ENCODE measurements at regions not wholly inside any gene's neighbourhood (a gene's known extent, or its start where the extent isn't known, plus 50 kb on each side); places are given as distances from the start of the nearest gene placed in this dataset.

- TF ChIP-seq POLR2AphosphoS5 (IDR thresholded peaks at IDR 0.05; ENCODE audit: low read depth, low read length) (no peak), TAF1 (IDR thresholded peaks at IDR 0.05; ENCODE audit: borderline replicate concordance, insufficient read depth, low read length) (no peak), REST (IDR thresholded peaks at IDR 0.05; ENCODE audit: insufficient read depth in 1 of 2, low read depth in 2 of 2, low read length in 2 of 2) (no peak)
Measured at GRCh38 chrX:9388450-9388849, 76.4 kb upstream of the TBL1X start.
